ENCODE measurements at regions not wholly inside any gene's neighbourhood (a gene's known extent, or its start where the extent isn't known, plus 50 kb on each side); places are given as distances from the start of the nearest gene placed in this dataset.

- Histone ChIP-seq H3K4me1 (ENCODE audit: insufficient read depth, low read length) (peaks cover 4% of the 10 kb centered on the region), H3K36me3 (ENCODE audit: insufficient read depth, low read length) (no peaks in the 10 kb centered on the region), H3K4me3 (ENCODE audit: low read depth in 1 of 2, low read length in 2 of 2) (no peak overlapping the region), H3K27ac (ENCODE audit: low read depth, low read length) (no peak overlapping the region), H3K9me3 (ENCODE audit: low read length) (no peaks in the 10 kb centered on the region), H3K9ac (ENCODE audit: low read length) (no peak overlapping the region), H3K27me3 (ENCODE audit: control insufficient read depth in 1 of 2, insufficient read depth in 2 of 2, low read length in 2 of 2) (no peaks in the 10 kb centered on the region)
These were observed 393.2 kb upstream of the ZNF608 start for GRCh38 chr5:125139590-125139989.

- peaks cover 4% of the 10 kb centered on the region for H3K4me1 ChIP-seq (ENCODE audit: insufficient read depth, low read length)
- H3K9ac ChIP-seq (ENCODE audit: low read length) = no peak overlapping the region
- H3K27me3 ChIP-seq (ENCODE audit: control insufficient read depth in 1 of 2, insufficient read depth in 2 of 2, low read length in 2 of 2) = no peaks in the 10 kb centered on the region
- no peak overlapping the region for H3K27ac ChIP-seq (ENCODE audit: low read depth, low read length)
- no peak overlapping the region for H3K4me3 ChIP-seq (ENCODE audit: low read depth in 1 of 2, low read length in 2 of 2)
- no peaks in the 10 kb centered on the region for H3K36me3 ChIP-seq (ENCODE audit: insufficient read depth, low read length)
- H3K9me3 ChIP-seq (ENCODE audit: low read length) = no peaks in the 10 kb centered on the region
These were observed 393.8 kb upstream of the ZNF608 start for GRCh38 chr5:125140220-125140619.

- no peak overlapping the region for H3K9ac ChIP-seq (ENCODE audit: low read length)
- no peak overlapping the region for H3K4me3 ChIP-seq (ENCODE audit: low read depth in 1 of 2, low read length in 2 of 2)
- H3K4me1 ChIP-seq (ENCODE audit: insufficient read depth, low read length) = peaks cover 4% of the 10 kb centered on the region
- no peaks in the 10 kb centered on the region for H3K36me3 ChIP-seq (ENCODE audit: insufficient read depth, low read length)
- no peak overlapping the region for H3K27ac ChIP-seq (ENCODE audit: low read depth, low read length)
- no peaks in the 10 kb centered on the region for H3K27me3 ChIP-seq (ENCODE audit: control insufficient read depth in 1 of 2, insufficient read depth in 2 of 2, low read length in 2 of 2)
- no peaks in the 10 kb centered on the region for H3K9me3 ChIP-seq (ENCODE audit: low read length)
These were observed 394.4 kb upstream of the ZNF608 start for GRCh38 chr5:125140855-125141254.

- Histone ChIP-seq H3K9me3 (ENCODE audit: low read length) (no peaks in the 10 kb centered on the region), H3K27ac (ENCODE audit: low read depth, low read length) (no peak overlapping the region), H3K36me3 (ENCODE audit: insufficient read depth, low read length) (no peaks in the 10 kb centered on the region), H3K9ac (ENCODE audit: low read length) (no peak overlapping the region), H3K4me3 (ENCODE audit: low read depth in 1 of 2, low read length in 2 of 2) (no peak overlapping the region), H3K4me1 (ENCODE audit: insufficient read depth, low read length) (peaks cover 4% of the 10 kb centered on the region), H3K27me3 (ENCODE audit: control insufficient read depth in 1 of 2, insufficient read depth in 2 of 2, low read length in 2 of 2) (no peaks in the 10 kb centered on the region)
These were observed 396.0 kb upstream of the ZNF608 start for GRCh38 chr5:125142458-125142857.

- Histone ChIP-seq H3K36me3 (ENCODE audit: insufficient read depth, low read length) (no peaks in the 10 kb centered on the region), H3K4me3 (ENCODE audit: low read depth in 1 of 2, low read length in 2 of 2) (no peak overlapping the region), H3K4me1 (ENCODE audit: insufficient read depth, low read length) (peaks cover 4% of the 10 kb centered on the region), H3K9me3 (ENCODE audit: low read length) (no peaks in the 10 kb centered on the region), H3K27me3 (ENCODE audit: control insufficient read depth in 1 of 2, insufficient read depth in 2 of 2, low read length in 2 of 2) (no peaks in the 10 kb centered on the region), H3K27ac (ENCODE audit: low read depth, low read length) (no peak overlapping the region), H3K9ac (ENCODE audit: low read length) (no peak overlapping the region)
These were observed 396.6 kb upstream of the ZNF608 start for GRCh38 chr5:125143011-125143410.

- Histone ChIP-seq H3K9ac (ENCODE audit: low read length) (no peak overlapping the region), H3K4me1 (ENCODE audit: insufficient read depth, low read length) (no peaks in the 10 kb centered on the region), H3K36me3 (ENCODE audit: insufficient read depth, low read length) (no peaks in the 10 kb centered on the region)
These were observed 401.6 kb upstream of the ZNF608 start for GRCh38 chr5:125148076-125148475.

GRCh38 chr5:125148706-125149105 lies 402.3 kb upstream of the ZNF608 start:
- Histone ChIP-seq H3K9me3 (ENCODE audit: low read length) (no peaks in the 10 kb centered on the region), H3K36me3 (ENCODE audit: insufficient read depth, low read length) (no peaks in the 10 kb centered on the region), H3K4me1 (ENCODE audit: insufficient read depth, low read length) (no peaks in the 10 kb centered on the region), H3K27ac (ENCODE audit: low read depth, low read length) (no peak overlapping the region), H3K9ac (ENCODE audit: low read length) (no peak overlapping the region), H3K4me3 (ENCODE audit: low read depth in 1 of 2, low read length in 2 of 2) (no peak overlapping the region), H3K27me3 (ENCODE audit: control insufficient read depth in 1 of 2, insufficient read depth in 2 of 2, low read length in 2 of 2) (no peaks in the 10 kb centered on the region)

More at GRCh38 chr5:125148076-125148475, 401.6 kb upstream of the ZNF608 start:
- Histone ChIP-seq H3K9me3 (ENCODE audit: low read length) (no peaks in the 10 kb centered on the region), H3K27ac (ENCODE audit: low read depth, low read length) (no peak overlapping the region), H3K4me3 (ENCODE audit: low read depth in 1 of 2, low read length in 2 of 2) (no peak overlapping the region), H3K27me3 (ENCODE audit: control insufficient read depth in 1 of 2, insufficient read depth in 2 of 2, low read length in 2 of 2) (no peaks in the 10 kb centered on the region)

- Histone ChIP-seq H3K27ac (ENCODE audit: low read depth, low read length) (no peak overlapping the region), H3K9ac (ENCODE audit: low read length) (no peak overlapping the region), H3K9me3 (ENCODE audit: low read length) (no peaks in the 10 kb centered on the region), H3K4me1 (ENCODE audit: insufficient read depth, low read length) (no peaks in the 10 kb centered on the region), H3K27me3 (ENCODE audit: control insufficient read depth in 1 of 2, insufficient read depth in 2 of 2, low read length in 2 of 2) (no peaks in the 10 kb centered on the region), H3K4me3 (ENCODE audit: low read depth in 1 of 2, low read length in 2 of 2) (no peak overlapping the region), H3K36me3 (ENCODE audit: insufficient read depth, low read length) (no peaks in the 10 kb centered on the region)
These were observed 402.7 kb upstream of the ZNF608 start for GRCh38 chr5:125149110-125149509.

GRCh38 chr5:125149527-125149926 lies 403.1 kb upstream of the ZNF608 start:
- H3K9ac ChIP-seq (ENCODE audit: low read length) = no peak overlapping the region

GRCh38 chr5:125150041-125150669 lies 403.7 kb upstream of the ZNF608 start:
- Histone ChIP-seq H3K9me3 (ENCODE audit: low read length) (no peaks in the 10 kb centered on the region), H3K27me3 (ENCODE audit: control insufficient read depth in 1 of 2, insufficient read depth in 2 of 2, low read length in 2 of 2) (no peaks in the 10 kb centered on the region), H3K9ac (ENCODE audit: low read length) (no peak overlapping the region), H3K27ac (ENCODE audit: low read depth, low read length) (no peak overlapping the region), H3K36me3 (ENCODE audit: insufficient read depth, low read length) (no peaks in the 10 kb centered on the region), H3K4me3 (ENCODE audit: low read depth in 1 of 2, low read length in 2 of 2) (no peak overlapping the region), H3K4me1 (ENCODE audit: insufficient read depth, low read length) (no peaks in the 10 kb centered on the region)

More at GRCh38 chr5:125149527-125149926, 403.1 kb upstream of the ZNF608 start:
- no peaks in the 10 kb centered on the region for H3K4me1 ChIP-seq (ENCODE audit: insufficient read depth, low read length)
- H3K4me3 ChIP-seq (ENCODE audit: low read depth in 1 of 2, low read length in 2 of 2) = no peak overlapping the region
- H3K9me3 ChIP-seq (ENCODE audit: low read length) = no peaks in the 10 kb centered on the region
- no peaks in the 10 kb centered on the region for H3K27me3 ChIP-seq (ENCODE audit: control insufficient read depth in 1 of 2, insufficient read depth in 2 of 2, low read length in 2 of 2)
- H3K27ac ChIP-seq (ENCODE audit: low read depth, low read length) = no peak overlapping the region
- no peaks in the 10 kb centered on the region for H3K36me3 ChIP-seq (ENCODE audit: insufficient read depth, low read length)

- Histone ChIP-seq H3K36me3 (ENCODE audit: insufficient read depth, low read length) (no peaks in the 10 kb centered on the region), H3K27me3 (ENCODE audit: control insufficient read depth in 1 of 2, insufficient read depth in 2 of 2, low read length in 2 of 2) (no peaks in the 10 kb centered on the region), H3K9me3 (ENCODE audit: low read length) (no peaks in the 10 kb centered on the region), H3K9ac (ENCODE audit: low read length) (no peak overlapping the region), H3K27ac (ENCODE audit: low read depth, low read length) (no peak overlapping the region), H3K4me3 (ENCODE audit: low read depth in 1 of 2, low read length in 2 of 2) (no peak overlapping the region), H3K4me1 (ENCODE audit: insufficient read depth, low read length) (no peaks in the 10 kb centered on the region)
These were observed 404.9 kb upstream of the ZNF608 start for GRCh38 chr5:125151150-125151900.

- no peak overlapping the region for H3K27ac ChIP-seq (ENCODE audit: low read depth, low read length)
- no peaks in the 10 kb centered on the region for H3K36me3 ChIP-seq (ENCODE audit: insufficient read depth, low read length)
- no peak overlapping the region for H3K4me3 ChIP-seq (ENCODE audit: low read depth in 1 of 2, low read length in 2 of 2)
- no peaks in the 10 kb centered on the region for H3K4me1 ChIP-seq (ENCODE audit: insufficient read depth, low read length)
- H3K27me3 ChIP-seq (ENCODE audit: control insufficient read depth in 1 of 2, insufficient read depth in 2 of 2, low read length in 2 of 2) = no peaks in the 10 kb centered on the region
- no peaks in the 10 kb centered on the region for H3K9me3 ChIP-seq (ENCODE audit: low read length)
- H3K9ac ChIP-seq (ENCODE audit: low read length) = no peak overlapping the region
These were observed 405.6 kb upstream of the ZNF608 start for GRCh38 chr5:125152044-125152443.

Measured in muscle layer of colon (tissue), 2 donors.